GM19023 (cell line): ENCODE measurements at regions not wholly inside any gene's neighbourhood (a gene's known extent, or its start where the extent isn't known, plus 50 kb on each side); places are given as distances from the start of the nearest gene placed in this dataset.

Experiments used
- ATAC-seq: cut with Tn5 transposase; IDR thresholded peaks from one replicate; pipeline ENCODE4 v1.9.1; 2021; ENCODE audit warnings: mild to moderate bottlenecking, moderate library complexity; ENCODE audit not compliant: unreplicated experiment

- ATAC-seq, result no peak
Observed at GRCh38 chr10:22770270-22770669, 55.9 kb upstream of the PIP4K2A start.

DNA sequence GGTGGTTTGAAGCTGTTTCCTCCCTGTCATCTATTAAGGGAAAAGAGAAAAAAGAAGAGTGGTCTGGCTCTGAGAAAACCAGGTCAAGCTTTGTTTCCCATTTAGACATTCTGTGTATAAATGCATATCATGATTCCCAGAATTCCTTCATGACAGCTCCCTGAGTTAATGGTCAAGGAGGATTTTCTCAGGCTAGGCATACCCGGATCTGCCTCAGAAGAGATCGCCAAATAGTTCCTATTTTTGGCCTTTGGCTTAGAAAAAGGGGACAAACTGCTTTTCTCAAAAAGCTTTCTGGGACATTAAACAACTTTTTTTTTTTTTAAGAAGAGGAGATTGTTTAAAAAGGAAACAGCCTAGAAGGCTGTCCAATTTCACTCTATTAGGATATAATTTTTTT is 53.5 kb upstream of the PIP4K2A start:
- ATAC-seq, result no peak

DNA sequence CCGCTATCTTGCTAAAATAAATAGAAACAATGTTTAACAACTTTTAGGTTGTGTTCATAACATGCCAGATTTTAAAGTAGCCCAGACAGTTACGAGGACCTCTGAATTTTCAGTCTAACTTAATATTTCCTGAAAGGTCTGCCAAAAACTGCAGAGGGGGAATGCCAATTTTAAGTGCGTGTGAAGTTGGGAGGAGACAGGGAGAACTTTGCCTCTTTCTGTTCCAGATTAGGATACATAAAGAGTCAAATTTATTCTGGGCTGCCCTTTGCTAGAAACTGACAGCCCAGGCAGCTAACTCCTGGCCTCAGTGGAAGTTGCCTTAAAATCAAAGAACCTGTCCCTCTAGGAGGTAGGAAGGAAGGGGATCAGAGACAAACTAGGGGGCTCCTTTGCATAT is 52.3 kb upstream of the PIP4K2A start:
- no peak for ATAC-seq

GRCh38 chr10:22765660-22766547 is 51.5 kb upstream of the PIP4K2A start:
- peak; percentile 56 for ATAC-seq

DNA sequence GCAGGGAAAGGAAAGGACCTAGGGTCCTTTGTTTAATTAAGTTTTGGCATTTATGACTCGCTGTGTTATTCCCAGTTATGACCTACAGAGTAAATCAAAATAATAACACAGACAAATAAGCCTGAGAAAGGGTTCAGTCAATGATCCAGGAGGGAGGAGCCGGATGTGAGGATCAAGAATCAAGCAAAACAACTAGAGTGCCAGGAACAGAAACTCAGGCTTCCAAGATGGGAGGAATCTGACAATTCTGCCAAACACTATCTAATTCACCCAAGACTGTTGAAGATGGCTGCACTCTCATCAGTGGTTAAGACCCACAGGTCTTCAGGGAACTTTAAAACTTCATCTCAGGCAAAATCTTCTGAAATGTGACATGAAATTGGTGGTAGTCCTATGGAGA is 50.3 kb upstream of the PIP4K2A start:
- ATAC-seq, result no peak
